MM.1S (cell line): ENCODE measurements at regions not wholly inside any gene's neighbourhood (a gene's known extent, or its start where the extent isn't known, plus 50 kb on each side); places are given as distances from the start of the nearest gene placed in this dataset.

Source experiments
- EZH2 ChIP-seq: fragments of 300-600 bp; sonication (generic); optimal IDR thresholded peaks from 2 replicates; pipeline ENCODE3; 2017; ENCODE audit warnings: low read depth, mild to moderate bottlenecking, antibody characterized with exemption, low read length, mixed read lengths
- EZH2phosphoT487 ChIP-seq: fragments of 300-600 bp; sonication (generic); IDR thresholded peaks from 2 replicates; pipeline ENCODE4 v1.6.1; 2018; ENCODE audit warnings: antibody characterized with exemption, low read length
- TF ChIP-seq, protein P1 (sequence below): fragments of 300-600 bp; sonication (generic); IDR thresholded peaks from 2 replicates; pipeline ENCODE4 v1.5.1; 2016; ENCODE audit warnings: antibody characterized with exemption, low read length, mixed read lengths

DNA sequence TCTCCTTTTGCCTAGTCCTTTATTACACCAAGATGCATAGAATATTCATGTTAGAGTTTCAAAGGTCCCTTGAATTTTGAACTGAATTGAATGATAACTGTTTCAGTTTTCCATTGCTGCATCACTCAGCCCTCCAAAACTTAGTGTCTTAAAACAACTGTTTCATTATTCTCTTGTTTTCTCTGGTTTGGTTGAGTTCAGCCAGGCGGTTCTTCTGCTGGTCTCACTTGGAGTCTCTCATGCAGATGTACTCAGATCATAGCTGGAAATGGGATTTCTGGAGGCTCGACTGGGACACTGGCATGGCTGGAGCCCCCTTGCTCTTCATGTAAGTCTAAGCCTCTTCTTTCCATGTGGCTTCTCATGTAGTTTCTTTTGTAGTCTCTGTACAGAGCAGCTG, 107.2 kb upstream of the MKI67 start:
- TF ChIP-seq, protein P1, sequence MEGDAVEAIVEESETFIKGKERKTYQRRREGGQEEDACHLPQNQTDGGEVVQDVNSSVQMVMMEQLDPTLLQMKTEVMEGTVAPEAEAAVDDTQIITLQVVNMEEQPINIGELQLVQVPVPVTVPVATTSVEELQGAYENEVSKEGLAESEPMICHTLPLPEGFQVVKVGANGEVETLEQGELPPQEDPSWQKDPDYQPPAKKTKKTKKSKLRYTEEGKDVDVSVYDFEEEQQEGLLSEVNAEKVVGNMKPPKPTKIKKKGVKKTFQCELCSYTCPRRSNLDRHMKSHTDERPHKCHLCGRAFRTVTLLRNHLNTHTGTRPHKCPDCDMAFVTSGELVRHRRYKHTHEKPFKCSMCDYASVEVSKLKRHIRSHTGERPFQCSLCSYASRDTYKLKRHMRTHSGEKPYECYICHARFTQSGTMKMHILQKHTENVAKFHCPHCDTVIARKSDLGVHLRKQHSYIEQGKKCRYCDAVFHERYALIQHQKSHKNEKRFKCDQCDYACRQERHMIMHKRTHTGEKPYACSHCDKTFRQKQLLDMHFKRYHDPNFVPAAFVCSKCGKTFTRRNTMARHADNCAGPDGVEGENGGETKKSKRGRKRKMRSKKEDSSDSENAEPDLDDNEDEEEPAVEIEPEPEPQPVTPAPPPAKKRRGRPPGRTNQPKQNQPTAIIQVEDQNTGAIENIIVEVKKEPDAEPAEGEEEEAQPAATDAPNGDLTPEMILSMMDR: no peak
- TF ChIP-seq EZH2 (no peak), EZH2phosphoT487 (no peak)
